Stimulated activated CD4-positive, alpha-beta T cell treated with anti-CD3 and anti-CD28 coated beads, Interleukin-1b, Interleukin-23, amount 100 ng/mL, for 48 hours (primary cell): ENCODE measurements at regions not wholly inside any gene's neighbourhood (a gene's known extent, or its start where the extent isn't known, plus 50 kb on each side); places are given as distances from the start of the nearest gene placed in this dataset.

Experiments used
- DNase-seq: peaks from one replicate; pipeline ENCODE4 v3.0.0-alpha.2; 2020

- no peak for DNase-seq
Observed at GRCh38 chr9:27625751-27626150, 52.5 kb upstream of the C9orf72 start.

GRCh38 chr9:27626244-27627187, 53.2 kb upstream of the C9orf72 start:
- DNase-seq: no peak

GRCh38 chr9:27627188-27627564, 53.9 kb upstream of the C9orf72 start:
- DNase-seq: no peak

DNA sequence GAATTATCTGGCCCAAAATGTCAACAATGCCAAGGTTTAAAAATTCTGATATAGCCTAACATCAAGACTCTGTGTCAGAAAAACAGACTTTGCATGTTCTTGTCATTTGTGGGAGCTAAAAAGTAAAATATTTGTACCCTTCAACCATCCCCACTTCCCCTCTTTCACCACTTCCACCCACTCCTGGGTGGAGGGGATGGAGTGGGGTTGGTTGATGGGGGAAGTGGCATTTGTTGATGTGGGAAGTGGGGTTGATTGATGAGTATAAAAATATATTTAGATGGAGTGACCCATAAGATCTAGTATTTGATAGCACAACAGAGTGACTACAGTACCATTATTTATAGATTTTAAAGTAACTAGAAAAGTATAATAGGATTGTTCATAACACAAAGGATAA, 55.0 kb upstream of the C9orf72 start:
- DNase-seq: no peak

DNA sequence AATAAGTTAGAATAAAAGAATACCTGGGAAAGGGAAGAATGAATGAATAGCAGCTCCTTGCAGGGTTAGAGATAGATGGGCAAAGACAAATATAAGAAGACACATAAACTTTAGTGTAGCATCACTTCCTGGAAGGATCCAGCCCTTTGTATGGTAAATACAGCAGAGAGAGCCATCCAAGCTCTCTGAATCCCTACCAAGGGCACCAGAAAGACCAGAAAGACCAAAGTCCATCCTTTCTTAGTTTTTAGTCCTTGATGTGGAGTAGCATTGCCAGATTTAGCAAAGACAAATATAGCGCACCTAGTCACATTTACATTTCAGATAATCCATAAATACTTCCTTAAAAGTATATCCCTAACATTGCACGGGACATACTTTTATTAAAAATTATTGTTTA, 56.1 kb upstream of the C9orf72 start:
- no peak for DNase-seq

DNA sequence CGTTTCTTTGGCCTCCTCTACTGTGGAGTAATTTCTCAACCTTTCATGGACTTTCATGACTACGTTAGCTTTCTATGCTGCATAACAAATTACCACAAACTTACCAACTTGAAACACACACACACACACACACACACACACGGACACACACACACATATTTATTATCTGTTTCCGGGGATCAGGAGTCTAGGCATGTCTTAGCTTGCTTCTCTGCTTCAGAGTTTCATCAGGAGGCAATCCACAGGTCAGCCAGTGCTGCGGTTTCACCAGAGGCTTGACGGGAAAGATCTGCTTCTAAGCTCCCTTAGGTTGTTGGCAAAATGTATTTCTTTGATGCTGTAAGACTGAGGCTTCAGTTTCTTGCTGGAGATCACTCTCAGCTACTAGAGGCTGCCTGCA, 59.0 kb upstream of the C9orf72 start:
- no peak for DNase-seq

DNA sequence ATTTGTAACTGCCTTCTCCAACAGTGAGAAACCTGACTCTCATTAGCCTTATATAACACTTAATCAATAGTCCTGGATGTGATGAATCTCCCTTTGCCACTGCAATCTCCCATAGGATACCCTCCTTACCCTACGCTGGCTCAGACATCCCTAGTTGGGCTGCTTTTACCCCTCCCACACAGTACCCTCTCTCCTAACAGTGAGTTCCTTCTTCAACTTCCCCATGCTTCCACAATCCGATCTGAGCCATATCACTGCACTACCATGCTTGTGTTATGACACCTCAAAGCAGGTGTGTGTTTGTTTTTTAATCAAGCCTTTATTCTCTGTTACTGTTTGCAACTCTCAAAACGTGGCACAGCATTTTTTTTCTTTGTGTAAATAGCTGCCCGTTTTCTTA, 60.5 kb upstream of the C9orf72 start:
- no peak for DNase-seq

DNA sequence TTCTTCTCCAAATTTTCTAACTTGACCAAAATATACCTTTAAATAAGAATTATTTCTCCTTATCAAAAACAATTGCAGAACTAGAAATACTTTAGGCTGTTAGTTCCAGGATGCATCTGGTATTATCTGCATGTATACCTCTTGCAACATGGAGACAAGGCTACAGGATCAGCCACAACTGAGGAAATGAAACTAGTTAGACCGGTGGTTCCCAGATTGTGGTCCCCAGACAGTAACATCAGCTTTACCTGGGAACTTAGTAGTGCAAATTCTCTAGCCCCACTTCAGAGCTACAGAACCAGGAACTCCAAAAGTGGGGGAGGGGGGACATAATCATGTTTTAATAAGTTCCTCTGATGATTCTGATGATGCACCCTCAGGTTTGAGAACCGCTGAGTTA, 61.6 kb upstream of the C9orf72 start:
- no peak for DNase-seq

DNA sequence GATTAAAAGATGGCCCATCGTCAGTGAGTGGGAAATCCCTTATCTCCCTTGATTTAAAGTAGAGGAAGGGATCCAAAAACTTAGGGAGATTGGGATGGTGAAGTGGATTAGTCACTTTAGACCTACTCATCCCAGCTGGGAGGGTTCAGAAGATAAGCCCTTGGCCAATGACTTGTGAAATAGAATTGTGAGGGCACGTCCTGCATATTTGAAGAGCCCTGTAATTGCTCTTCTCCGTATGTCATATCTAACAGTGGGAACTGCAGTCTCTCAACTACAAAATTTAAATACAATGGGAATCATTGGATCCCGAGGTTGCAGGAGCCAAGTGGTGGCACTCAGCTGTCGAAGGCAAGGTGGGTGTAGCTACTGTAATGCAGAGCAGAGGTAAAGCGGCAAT, 65.4 kb upstream of the C9orf72 start:
- DNase-seq: no peak

DNA sequence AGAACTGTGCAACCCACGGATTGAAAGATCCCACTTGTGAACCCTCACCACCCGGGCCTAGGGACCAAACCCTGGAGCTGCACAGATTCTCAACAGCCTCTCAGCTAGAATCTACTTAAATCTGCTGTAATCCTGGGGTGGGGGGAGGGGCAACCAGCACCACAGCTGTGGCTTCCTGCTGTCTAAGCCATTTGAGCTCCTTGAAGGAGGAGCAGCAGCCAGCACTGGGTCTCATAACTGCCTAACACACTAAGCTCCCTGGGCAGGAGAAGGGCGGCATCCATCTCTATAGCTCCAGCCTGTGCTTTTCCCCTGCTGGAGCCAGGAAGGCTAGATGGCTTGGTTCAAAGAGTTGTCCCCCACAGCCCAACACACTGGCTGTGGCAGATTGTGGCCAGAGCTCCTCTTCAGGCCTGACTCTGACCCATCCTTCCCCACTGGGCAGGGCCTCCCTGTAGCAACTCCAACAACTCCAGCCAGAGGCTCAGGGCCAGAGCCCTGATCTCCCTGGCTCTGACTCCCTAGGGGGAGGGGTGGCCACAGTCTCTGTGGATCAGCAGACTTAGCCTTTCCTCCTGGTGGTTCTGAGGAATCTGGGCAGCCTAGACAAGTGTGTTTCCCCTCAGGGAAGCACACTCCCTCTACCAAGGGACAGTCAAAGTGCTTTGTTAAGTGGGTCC, 72.0 kb upstream of the C9orf72 start:
- no peak for DNase-seq

GRCh38 chr9:27653246-27653645, 80.0 kb upstream of the C9orf72 start:
- no peak for DNase-seq

- DNase-seq: no peak
Observed at GRCh38 chr9:27653957-27654356, 80.7 kb upstream of the C9orf72 start.

DNA sequence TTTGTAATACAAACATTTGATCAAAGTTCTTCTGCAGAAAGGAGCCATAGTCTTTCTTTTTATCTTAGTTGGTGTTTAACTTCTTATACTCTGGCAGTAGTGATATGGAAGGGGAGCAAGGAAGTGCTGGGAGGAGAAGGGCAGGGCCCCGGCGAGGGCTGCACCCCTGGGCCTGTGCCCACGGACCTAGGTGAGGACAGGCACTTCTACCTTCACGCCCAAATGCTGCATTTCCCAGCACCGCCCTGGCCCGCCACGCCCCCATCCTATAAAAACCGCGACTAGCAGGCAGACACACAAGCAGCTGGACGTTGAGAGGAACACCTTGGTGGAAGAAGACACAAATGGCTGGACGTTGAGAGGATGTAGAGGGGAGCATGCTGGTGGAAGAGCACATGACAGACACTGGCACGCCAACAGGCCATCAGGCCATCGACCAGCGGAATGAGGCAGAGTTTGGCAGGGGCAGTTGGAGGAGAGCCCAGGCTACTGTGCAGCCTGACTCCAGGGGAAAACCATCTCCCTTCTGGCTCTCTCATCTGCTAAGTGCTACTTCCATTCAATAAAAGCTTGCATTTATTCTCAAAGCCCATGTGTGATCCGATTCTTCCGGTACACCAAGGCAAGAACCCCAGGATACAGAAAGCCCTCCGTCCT, 81.5 kb upstream of the C9orf72 start:
- no peak for DNase-seq

- no peak for DNase-seq
Observed at GRCh38 chr9:27655441-27655840, 82.2 kb upstream of the C9orf72 start.

DNA sequence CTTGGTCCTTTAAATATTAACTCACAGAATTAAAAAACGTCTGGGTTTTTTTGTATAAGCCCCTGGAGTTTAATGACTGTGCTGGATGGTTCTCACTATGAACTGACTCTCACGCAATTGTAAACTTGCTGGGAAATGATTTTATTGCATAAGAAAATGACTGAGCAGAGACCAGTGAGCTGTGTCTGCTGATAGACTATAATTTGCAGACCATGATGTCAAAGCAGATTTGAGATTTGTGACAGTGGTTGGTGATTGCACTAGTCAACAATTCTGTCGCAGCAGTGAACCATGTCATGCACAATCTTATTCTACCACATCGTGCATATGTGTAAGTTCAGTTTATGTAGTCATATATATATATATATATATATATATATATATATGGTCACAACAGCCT, 85.7 kb upstream of the C9orf72 start:
- no peak for DNase-seq

DNA sequence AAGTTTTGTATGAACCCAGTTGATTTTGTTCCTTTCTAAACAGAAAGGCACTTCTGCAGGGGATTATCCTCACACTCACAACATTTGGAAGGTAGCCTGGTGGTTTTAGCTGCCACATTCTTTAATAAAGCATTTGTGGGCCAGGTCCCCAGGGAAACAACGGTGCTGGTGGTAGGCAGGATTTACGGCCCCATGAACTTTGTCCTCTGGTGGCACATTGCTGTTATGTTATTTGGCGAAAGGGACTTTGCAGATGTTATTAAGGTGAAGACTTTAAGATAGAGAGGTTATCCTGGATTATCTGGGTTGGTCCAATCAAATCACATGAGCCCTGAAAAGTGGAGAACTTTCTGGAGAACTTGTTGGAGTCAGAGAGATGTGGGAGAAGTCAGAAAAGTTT, 86.3 kb upstream of the C9orf72 start:
- no peak for DNase-seq

- DNase-seq: no peak
Observed at GRCh38 chr9:27660148-27660547, 86.9 kb upstream of the C9orf72 start.

- no peak for DNase-seq
Observed at GRCh38 chr9:27663526-27663925, 90.2 kb upstream of the C9orf72 start.

GRCh38 chr9:27664121-27664779, 91.0 kb upstream of the C9orf72 start:
- DNase-seq: no peak

- no peak for DNase-seq
Observed at GRCh38 chr9:27665136-27665535, 91.9 kb upstream of the C9orf72 start.

DNA sequence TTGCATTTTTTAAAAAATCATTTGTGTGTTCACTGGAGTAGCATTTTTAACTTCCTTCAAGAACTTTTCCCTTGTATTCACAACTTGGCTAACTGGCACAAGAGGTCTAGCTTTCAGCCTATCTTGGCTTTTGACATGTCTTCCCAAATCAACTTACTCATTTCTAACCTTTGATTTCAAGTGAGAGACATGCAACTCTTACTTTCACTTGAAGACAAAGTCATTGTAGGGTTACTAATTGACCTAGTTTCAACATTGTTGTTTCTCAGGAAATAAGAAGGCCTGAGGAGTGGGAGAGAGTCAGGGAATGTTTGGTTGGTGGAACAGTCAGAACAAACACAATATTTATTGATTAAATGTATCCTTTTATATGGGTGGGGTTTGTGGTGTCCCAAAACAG, 95.0 kb upstream of the C9orf72 start:
- no peak for DNase-seq

GRCh38 chr9:27671636-27672035, 98.4 kb upstream of the C9orf72 start:
- no peak for DNase-seq

DNA sequence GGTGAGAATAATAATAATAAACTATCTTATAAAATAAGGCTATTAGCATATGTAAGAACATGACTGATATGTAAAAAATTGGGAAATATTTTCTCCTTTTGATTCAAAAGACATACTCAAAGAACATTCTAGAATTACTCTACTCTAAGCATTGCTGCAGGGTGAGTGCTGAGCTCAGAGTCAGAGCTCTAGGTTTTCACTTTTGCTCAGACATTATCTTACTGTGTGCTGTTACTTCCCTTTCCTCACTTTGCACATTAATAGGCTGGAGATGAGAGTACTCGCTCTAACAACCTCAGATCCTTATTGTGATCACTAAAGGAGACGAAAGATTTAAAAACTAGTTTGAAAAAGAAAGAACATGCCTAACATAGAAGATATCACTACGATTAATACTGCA, 99.4 kb upstream of the C9orf72 start:
- DNase-seq: no peak
